Memory B cell (primary cell): ENCODE measurements at regions not wholly inside any gene's neighbourhood (a gene's known extent, or its start where the extent isn't known, plus 50 kb on each side); places are given as distances from the start of the nearest gene placed in this dataset.

Source experiments
- ATAC-seq: fragments of 150-1000 bp; cut with Tn5 transposase; 2 replicates; pipeline ENCODE4 v1.10.0; 2021; ENCODE audit warnings: low read depth, mild to moderate bottlenecking, moderate library complexity
- DNase-seq, 2 donors: peaks; one replicate each; pipeline ENCODE4 v3.0.0; 2022; ENCODE audit warnings: low spot score in 2 of 2
- H3K27ac Mint-ChIP-seq: one replicate; pipeline ENCODE4 v1.8.0; 2022; ENCODE audit warnings: mild to moderate bottlenecking, moderate library complexity, mixed read lengths
- H3K27me3 Mint-ChIP-seq: one replicate; pipeline ENCODE4 v1.8.0; 2022; ENCODE audit warnings: mixed read lengths
- H3K36me3 Mint-ChIP-seq: one replicate; pipeline ENCODE4 v1.8.0; 2022; ENCODE audit warnings: mild to moderate bottlenecking, mixed read lengths
- H3K4me1 Mint-ChIP-seq: one replicate; pipeline ENCODE4 v1.8.0; 2022; ENCODE audit warnings: mixed read lengths
- H3K4me3 Mint-ChIP-seq: one replicate; pipeline ENCODE4 v1.8.0; 2022; ENCODE audit warnings: mild to moderate bottlenecking, moderate library complexity, mixed read lengths
- H3K9me3 Mint-ChIP-seq: one replicate; pipeline ENCODE4 v1.8.0; 2022; ENCODE audit warnings: mixed read lengths

GRCh38 chr2:193580176-193580950 lies 1385.6 kb upstream of the TMEFF2 start:
- Mint-ChIP-seq H3K9me3 (peaks cover 2% of the 10 kb centered on the region), H3K27me3 (no peaks in the 10 kb centered on the region), H3K27ac (no peak overlapping the region), H3K4me3 (no peak overlapping the region), H3K36me3 (peaks cover 1% of the 10 kb centered on the region), H3K4me1 (peaks cover 9% of the 10 kb centered on the region)
- ATAC-seq (no peak), DNase-seq (no peak)

- H3K9me3 Mint-ChIP-seq = no peaks in the 10 kb centered on the region
- H3K4me3 Mint-ChIP-seq = no peak overlapping the region
- no peaks in the 10 kb centered on the region for H3K36me3 Mint-ChIP-seq
- DNase-seq (no peak), ATAC-seq (no peak)
- H3K27ac Mint-ChIP-seq = no peak overlapping the region
- no peaks in the 10 kb centered on the region for H3K4me1 Mint-ChIP-seq
- H3K27me3 Mint-ChIP-seq = no peaks in the 10 kb centered on the region
Measured at GRCh38 chr2:193566886-193567285, 1372.2 kb upstream of the TMEFF2 start.

GRCh38 chr2:193566276-193566675 lies 1371.5 kb upstream of the TMEFF2 start:
- Mint-ChIP-seq H3K27ac (no peak overlapping the region), H3K4me3 (no peak overlapping the region), H3K4me1 (no peaks in the 10 kb centered on the region), H3K36me3 (no peaks in the 10 kb centered on the region), H3K27me3 (no peaks in the 10 kb centered on the region), H3K9me3 (no peaks in the 10 kb centered on the region)
- ATAC-seq = no peak
- no peak for DNase-seq

GRCh38 chr2:193562031-193562430 lies 1367.3 kb upstream of the TMEFF2 start:
- Mint-ChIP-seq H3K36me3 (no peaks in the 10 kb centered on the region), H3K27ac (no peak overlapping the region), H3K4me1 (peaks cover 2% of the 10 kb centered on the region), H3K4me3 (no peak overlapping the region), H3K27me3 (no peaks in the 10 kb centered on the region), H3K9me3 (no peaks in the 10 kb centered on the region)
- DNase-seq (no peak), ATAC-seq (no peak)

- Mint-ChIP-seq H3K9me3 (no peaks in the 10 kb centered on the region), H3K27me3 (no peaks in the 10 kb centered on the region), H3K27ac (no peak overlapping the region), H3K4me3 (no peak overlapping the region), H3K36me3 (no peaks in the 10 kb centered on the region), H3K4me1 (peaks cover 2% of the 10 kb centered on the region)
- DNase-seq = no peak
- ATAC-seq = no peak
Measured at GRCh38 chr2:193561054-193561453, 1366.3 kb upstream of the TMEFF2 start.

GRCh38 chr2:193556766-193557470 lies 1362.2 kb upstream of the TMEFF2 start:
- H3K4me1 Mint-ChIP-seq = peaks cover 2% of the 10 kb centered on the region
- no peaks in the 10 kb centered on the region for H3K36me3 Mint-ChIP-seq
- no peak for ATAC-seq
- H3K27me3 Mint-ChIP-seq = no peaks in the 10 kb centered on the region
- H3K27ac Mint-ChIP-seq = no peak overlapping the region
- H3K4me3 Mint-ChIP-seq = no peak overlapping the region
- H3K9me3 Mint-ChIP-seq = no peaks in the 10 kb centered on the region
- DNase-seq = no peak

GRCh38 chr2:193549661-193550060 lies 1354.9 kb upstream of the TMEFF2 start:
- peaks cover 2% of the 10 kb centered on the region for H3K36me3 Mint-ChIP-seq
- DNase-seq (no peak), ATAC-seq (no peak)
- H3K4me3 Mint-ChIP-seq = no peak overlapping the region
- H3K4me1 Mint-ChIP-seq = no peaks in the 10 kb centered on the region
- H3K27me3 Mint-ChIP-seq = no peaks in the 10 kb centered on the region
- H3K9me3 Mint-ChIP-seq = peaks cover 11% of the 10 kb centered on the region
- no peak overlapping the region for H3K27ac Mint-ChIP-seq

GRCh38 chr2:193542762-193543161 lies 1348.0 kb upstream of the TMEFF2 start:
- Mint-ChIP-seq H3K4me1 (no peaks in the 10 kb centered on the region), H3K4me3 (no peak overlapping the region)

GRCh38 chr2:193539188-193539587 lies 1344.5 kb upstream of the TMEFF2 start:
- H3K36me3 Mint-ChIP-seq = no peaks in the 10 kb centered on the region
- no peak overlapping the region for H3K27ac Mint-ChIP-seq
- DNase-seq (no peak), ATAC-seq (no peak)
- no peaks in the 10 kb centered on the region for H3K9me3 Mint-ChIP-seq
- H3K27me3 Mint-ChIP-seq = no peaks in the 10 kb centered on the region
- no peaks in the 10 kb centered on the region for H3K4me1 Mint-ChIP-seq
- no peak overlapping the region for H3K4me3 Mint-ChIP-seq

More at GRCh38 chr2:193542762-193543161, 1348.0 kb upstream of the TMEFF2 start:
- ATAC-seq = no peak
- peaks cover 4% of the 10 kb centered on the region for H3K9me3 Mint-ChIP-seq
- H3K27ac Mint-ChIP-seq = no peak overlapping the region
- H3K27me3 Mint-ChIP-seq = no peaks in the 10 kb centered on the region
- no peak for DNase-seq
- no peaks in the 10 kb centered on the region for H3K36me3 Mint-ChIP-seq

- no peaks in the 10 kb centered on the region for H3K27me3 Mint-ChIP-seq
- no peak overlapping the region for H3K27ac Mint-ChIP-seq
- H3K36me3 Mint-ChIP-seq = no peaks in the 10 kb centered on the region
- ATAC-seq (no peak), DNase-seq (no peak)
- H3K4me3 Mint-ChIP-seq = no peak overlapping the region
- no peaks in the 10 kb centered on the region for H3K9me3 Mint-ChIP-seq
- H3K4me1 Mint-ChIP-seq = no peaks in the 10 kb centered on the region
Measured at GRCh38 chr2:193538061-193538460, 1343.3 kb upstream of the TMEFF2 start.

- DNase-seq (no peak), ATAC-seq (no peak)
- Mint-ChIP-seq H3K27ac (no peak overlapping the region), H3K9me3 (no peaks in the 10 kb centered on the region), H3K4me3 (no peak overlapping the region), H3K36me3 (no peaks in the 10 kb centered on the region), H3K27me3 (no peaks in the 10 kb centered on the region), H3K4me1 (no peaks in the 10 kb centered on the region)
Measured at GRCh38 chr2:193537531-193537930, 1342.8 kb upstream of the TMEFF2 start.

- no peaks in the 10 kb centered on the region for H3K9me3 Mint-ChIP-seq
- no peak overlapping the region for H3K4me3 Mint-ChIP-seq
- H3K27ac Mint-ChIP-seq = no peak overlapping the region
- ATAC-seq = no peak
- no peaks in the 10 kb centered on the region for H3K27me3 Mint-ChIP-seq
- H3K4me1 Mint-ChIP-seq = no peaks in the 10 kb centered on the region
- DNase-seq = no peak
- H3K36me3 Mint-ChIP-seq = no peaks in the 10 kb centered on the region
Measured at GRCh38 chr2:193528458-193528857, 1333.7 kb upstream of the TMEFF2 start.

GRCh38 chr2:193527146-193527545 lies 1332.4 kb upstream of the TMEFF2 start:
- no peak for ATAC-seq
- no peaks in the 10 kb centered on the region for H3K27me3 Mint-ChIP-seq
- no peak for DNase-seq
- no peaks in the 10 kb centered on the region for H3K9me3 Mint-ChIP-seq
- no peak overlapping the region for H3K27ac Mint-ChIP-seq
- H3K36me3 Mint-ChIP-seq = no peaks in the 10 kb centered on the region
- H3K4me1 Mint-ChIP-seq = no peaks in the 10 kb centered on the region
- H3K4me3 Mint-ChIP-seq = no peak overlapping the region

- H3K4me1 Mint-ChIP-seq = no peaks in the 10 kb centered on the region
- H3K27me3 Mint-ChIP-seq = no peaks in the 10 kb centered on the region
- no peak for DNase-seq
- no peak overlapping the region for H3K27ac Mint-ChIP-seq
- H3K4me3 Mint-ChIP-seq = no peak overlapping the region
- no peak for ATAC-seq
- H3K36me3 Mint-ChIP-seq = no peaks in the 10 kb centered on the region
- H3K9me3 Mint-ChIP-seq = peaks cover 2% of the 10 kb centered on the region
Measured at GRCh38 chr2:193523662-193524061, 1328.9 kb upstream of the TMEFF2 start.

GRCh38 chr2:193521523-193521922 lies 1326.8 kb upstream of the TMEFF2 start:
- H3K9me3 Mint-ChIP-seq = peaks cover 3% of the 10 kb centered on the region
- H3K27me3 Mint-ChIP-seq = no peaks in the 10 kb centered on the region
- no peaks in the 10 kb centered on the region for H3K4me1 Mint-ChIP-seq
- H3K4me3 Mint-ChIP-seq = no peak overlapping the region
- H3K36me3 Mint-ChIP-seq = no peaks in the 10 kb centered on the region
- ATAC-seq (no peak), DNase-seq (no peak)
- no peak overlapping the region for H3K27ac Mint-ChIP-seq
